Tongue (tissue), 2 donors: ENCODE measurements at regions not wholly inside any gene's neighbourhood (a gene's known extent, or its start where the extent isn't known, plus 50 kb on each side); places are given as distances from the start of the nearest gene placed in this dataset. TPM values are rescaled to one million over a fixed set of nuclear protein-coding genes. Genes with fewer than 3 reads are reported as not detected.
"Not testable (repeated sequence)": the region's sequence is repeated elsewhere in the genome, so short reads cannot be mapped to it uniquely, and the experiment has no call there.

Experiments used
- DNase-seq: peaks from one replicate; pipeline ENCODE4 v3.0.0-alpha.2; 2015
- small RNA-seq: library from RNA; depleted of rRNA; stranded (forward); fragments of <200 nt; gene quantifications from one replicate; pipeline ENCODE3, GENCODE V24; 2014; ENCODE audit warnings: low replicate concordance

DNA sequence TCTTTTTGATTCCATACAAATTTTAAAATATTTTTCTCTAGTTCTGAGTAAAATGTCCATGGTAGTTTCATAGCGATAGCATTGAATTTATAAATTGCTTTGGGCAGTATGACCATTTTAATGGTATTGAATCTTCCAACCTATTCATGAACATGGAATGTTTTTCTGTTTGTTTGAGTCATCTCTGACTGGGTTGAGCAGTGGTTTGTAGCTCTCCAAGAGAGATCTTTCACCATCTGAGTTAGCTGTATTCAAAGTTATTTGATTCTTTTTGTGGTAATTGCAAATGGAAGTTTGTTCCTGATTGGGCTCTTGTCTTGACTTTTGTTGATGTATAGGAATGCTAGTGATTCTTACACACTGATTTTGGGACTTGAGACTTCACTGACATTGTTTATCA, 136.3 kb upstream of the HSFY2 start:
- DNase-seq, result no peak

DNA sequence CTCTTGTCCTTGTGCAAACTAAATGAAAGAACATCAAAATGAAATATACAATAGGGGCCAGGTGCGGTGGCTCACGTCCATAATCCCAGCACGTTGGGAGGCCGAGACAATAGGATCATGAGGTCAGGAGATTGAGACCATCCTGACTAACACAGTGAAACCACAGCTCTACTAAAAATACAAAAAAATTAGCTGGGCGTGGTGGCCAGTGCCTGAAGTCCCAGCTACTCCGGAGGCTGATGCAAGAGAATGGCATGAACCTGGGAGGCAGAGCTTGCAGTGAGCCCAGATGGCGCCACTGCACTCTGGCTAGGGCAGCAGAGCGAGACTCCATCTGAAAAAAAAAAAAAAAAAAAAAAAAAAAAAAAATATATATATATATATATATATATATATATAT, 132.7 kb upstream of the HSFY2 start:
- not testable (repeated sequence) for DNase-seq

- DNase-seq, result no peak
These were observed 130.8 kb upstream of the HSFY2 start for GRCh38 chrY:18904296-18904695.

- no peak for DNase-seq
These were observed 118.5 kb upstream of the HSFY2 start for GRCh38 chrY:18891994-18892393.

GRCh38 chrY:18889548-18889947, 116.0 kb upstream of the HSFY2 start:
- DNase-seq, result no peak

GRCh38 chrY:18884748-18885147, 111.2 kb upstream of the HSFY2 start:
- DNase-seq, result no peak

DNA sequence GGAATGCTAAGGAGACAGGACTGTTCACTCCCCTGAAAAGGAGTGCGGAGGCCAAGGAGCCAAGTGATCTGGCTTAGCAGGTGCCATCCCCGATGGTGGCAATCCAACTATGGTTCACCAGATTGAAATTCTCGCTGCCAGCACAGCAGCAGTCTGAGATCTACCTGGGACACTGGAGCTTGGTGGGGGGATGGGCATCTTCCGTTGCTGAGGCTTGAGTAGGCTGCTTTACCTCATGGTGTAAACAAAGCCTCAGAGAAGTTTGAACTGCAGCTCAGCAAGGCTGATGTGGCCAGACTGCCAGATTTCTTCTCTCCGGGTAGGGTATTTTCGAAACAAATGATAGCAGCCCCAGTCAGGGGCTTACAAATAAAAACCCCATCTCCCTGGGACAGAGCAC, 95.6 kb upstream of the HSFY2 start:
- not testable (repeated sequence) for DNase-seq

DNA sequence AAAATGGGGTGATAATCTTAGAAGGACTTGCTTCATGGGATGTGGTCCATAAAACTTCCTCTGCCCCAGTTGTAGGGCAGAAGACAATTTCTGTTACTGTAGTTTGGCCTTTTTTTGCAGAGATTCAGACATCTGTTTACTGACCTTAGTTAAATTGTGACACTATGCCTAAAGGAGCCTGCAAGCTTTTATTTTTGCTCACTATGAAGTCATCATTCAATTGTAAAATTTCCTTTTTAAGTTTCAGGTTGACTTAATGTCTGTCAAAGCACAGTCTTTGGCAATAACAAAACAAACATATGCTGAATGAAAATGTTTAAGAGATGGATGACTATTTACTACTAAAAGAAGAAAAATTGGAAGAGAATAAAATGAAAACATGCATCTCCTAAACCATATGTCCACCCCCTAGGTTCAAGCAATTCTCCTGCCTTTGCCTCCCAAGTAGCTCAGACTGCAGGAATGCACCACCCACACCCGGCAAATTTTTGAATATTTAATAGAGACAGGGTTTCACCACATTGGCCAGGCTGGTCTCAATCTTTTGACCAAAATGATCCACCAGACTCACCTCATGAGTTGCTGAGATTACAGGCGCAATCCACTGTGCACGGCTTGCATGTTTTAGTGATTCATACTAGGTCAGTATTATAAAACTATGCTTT, 93.5 kb upstream of the HSFY2 start:
- DNase-seq, result not testable (repeated sequence)

DNA sequence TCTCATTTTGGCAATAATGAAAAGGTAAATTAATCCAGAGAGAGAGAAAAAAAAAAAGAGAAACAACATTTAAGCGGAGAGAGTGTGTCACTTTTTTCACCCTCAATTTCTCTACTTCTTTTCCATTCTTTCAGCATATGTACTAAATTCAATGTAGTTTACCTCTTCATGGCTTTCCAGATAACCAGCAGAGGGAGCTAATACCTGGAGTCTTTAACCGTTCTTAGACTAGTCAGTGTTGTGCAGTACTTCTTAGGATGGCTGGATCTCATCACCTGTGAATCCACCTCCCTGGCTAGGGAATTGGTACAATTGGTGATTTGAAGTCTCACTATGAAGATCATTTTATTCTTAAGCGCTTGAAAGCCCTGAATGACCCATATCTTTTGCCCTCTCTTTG, 87.3 kb upstream of the HSFY2 start:
- not testable (repeated sequence) for DNase-seq

DNA sequence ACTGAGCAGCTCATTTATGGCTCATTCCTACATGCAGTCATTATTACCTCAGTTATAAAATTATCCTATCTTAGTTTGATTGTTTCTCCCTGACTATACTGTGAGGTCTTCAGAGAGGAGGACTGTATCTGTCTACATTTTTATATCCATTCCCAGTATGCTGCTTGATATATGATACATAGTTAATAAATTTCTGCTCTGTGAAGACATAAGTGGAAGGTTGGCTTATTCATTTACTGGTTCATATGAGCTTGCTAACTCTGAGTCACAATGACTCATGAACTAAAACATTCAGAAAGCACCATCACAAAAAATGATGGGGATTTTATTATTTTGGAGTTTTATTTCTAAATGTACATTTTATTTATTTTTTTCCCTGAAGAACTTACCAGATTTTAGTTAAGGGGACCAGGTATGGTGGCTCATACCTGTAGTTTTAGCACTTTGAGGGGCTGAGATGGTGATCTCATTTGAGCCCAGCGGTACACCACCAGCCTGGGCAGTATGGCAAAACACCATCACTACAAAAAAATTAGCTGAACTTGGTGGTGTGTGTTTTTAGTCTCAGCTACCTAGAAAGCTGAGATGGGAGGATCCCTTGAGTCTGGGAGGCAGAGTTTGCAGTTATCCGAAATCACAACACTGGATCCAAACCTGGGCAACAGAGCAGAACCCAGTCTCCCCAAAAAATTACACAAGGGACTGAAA, 85.1 kb upstream of the HSFY2 start:
- not testable (repeated sequence) for DNase-seq

DNA sequence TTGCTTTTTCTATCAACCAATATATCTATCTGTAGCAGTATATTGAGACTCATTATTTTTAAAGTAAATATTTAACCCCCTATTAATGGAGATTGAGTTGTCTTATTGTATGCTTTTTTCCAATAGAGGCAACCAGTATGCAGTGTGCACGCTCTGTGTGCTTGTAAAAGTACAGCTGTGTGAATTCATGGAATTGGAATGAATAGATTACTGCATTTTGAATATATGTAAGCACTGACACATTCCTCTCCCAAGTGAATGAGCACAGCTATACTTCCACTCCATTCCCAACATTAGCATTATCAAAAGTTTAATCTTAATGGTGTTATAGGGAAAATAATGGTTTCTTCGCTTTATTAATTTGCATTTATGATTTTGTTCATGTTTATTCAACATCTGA, 81.6 kb upstream of the HSFY2 start:
- DNase-seq, result not testable (repeated sequence)

- not testable (repeated sequence) for DNase-seq
These were observed 79.8 kb upstream of the HSFY2 start for GRCh38 chrY:18853323-18853722.

GRCh38 chrY:18836643-18837042, 63.1 kb upstream of the HSFY2 start:
- DNase-seq, result not testable (repeated sequence)

Small RNAs in the stretch of these regions (small RNA-seq; reads per million reads assigned to genes)
- gene CD24P4 (not detected), gene MTCYBP2 (not detected), gene RNU6-255P (not detected)
